ENCODE measurements at regions not wholly inside any gene's neighbourhood (a gene's known extent, or its start where the extent isn't known, plus 50 kb on each side); places are given as distances from the start of the nearest gene placed in this dataset.

- no peak for DNase-seq (ENCODE audit: low read depth in 3 of 3)
These were observed 58.1 kb downstream of the TUSC7 start for GRCh38 chr3:116767726-116768125.

- peak in 1 of 3 experiments; percentile 53 for DNase-seq (ENCODE audit: low read depth in 3 of 3)
These were observed 61.4 kb downstream of the TUSC7 start for GRCh38 chr3:116770815-116771450.

GRCh38 chr3:116776880-116777785 lies 67.6 kb downstream of the TUSC7 start:
- DNase-seq (ENCODE audit: low read depth in 3 of 3), result no peak

GRCh38 chr3:116785226-116785625 lies 75.6 kb downstream of the TUSC7 start:
- DNase-seq (ENCODE audit: low read depth in 3 of 3), result no peak

- no peak for DNase-seq (ENCODE audit: low read depth in 3 of 3)
These were observed 93.1 kb downstream of the TUSC7 start for GRCh38 chr3:116802651-116803050.

GRCh38 chr3:116806351-116806750 lies 96.8 kb downstream of the TUSC7 start:
- DNase-seq (ENCODE audit: low read depth in 3 of 3), result no peak

- DNase-seq (ENCODE audit: low read depth in 3 of 3), result no peak
These were observed 99.1 kb downstream of the TUSC7 start for GRCh38 chr3:116808725-116809124.

- no peak for DNase-seq (ENCODE audit: low read depth in 3 of 3)
These were observed 99.6 kb downstream of the TUSC7 start for GRCh38 chr3:116809208-116809607.

GRCh38 chr3:116811754-116812153 lies 102.2 kb downstream of the TUSC7 start:
- no peak for DNase-seq (ENCODE audit: low read depth in 3 of 3)

- DNase-seq (ENCODE audit: low read depth in 3 of 3), result no peak
These were observed 103.4 kb downstream of the TUSC7 start for GRCh38 chr3:116812949-116813348.

GRCh38 chr3:116815321-116815720 lies 105.7 kb downstream of the TUSC7 start:
- DNase-seq (ENCODE audit: low read depth in 3 of 3), result no peak

GRCh38 chr3:116815831-116816588 lies 106.4 kb downstream of the TUSC7 start:
- no peak for DNase-seq (ENCODE audit: low read depth in 3 of 3)

GRCh38 chr3:116821371-116821770 lies 111.8 kb downstream of the TUSC7 start:
- DNase-seq (ENCODE audit: low read depth in 3 of 3), result no peak

- DNase-seq (ENCODE audit: low read depth in 3 of 3), result no peak
These were observed 114.6 kb downstream of the TUSC7 start for GRCh38 chr3:116824208-116824607.

GRCh38 chr3:116833202-116833601 lies 123.6 kb downstream of the TUSC7 start:
- DNase-seq (ENCODE audit: low read depth in 3 of 3), result no peak

GRCh38 chr3:116834816-116835215 lies 125.2 kb downstream of the TUSC7 start:
- no peak for DNase-seq (ENCODE audit: low read depth in 3 of 3)

GRCh38 chr3:116835658-116836057 lies 126.1 kb downstream of the TUSC7 start:
- DNase-seq (ENCODE audit: low read depth in 3 of 3), result no peak

- no peak for DNase-seq (ENCODE audit: low read depth in 3 of 3)
These were observed 126.7 kb downstream of the TUSC7 start for GRCh38 chr3:116836286-116836685.

GRCh38 chr3:116837483-116837882 lies 127.9 kb downstream of the TUSC7 start:
- no peak for DNase-seq (ENCODE audit: low read depth in 3 of 3)

GRCh38 chr3:116841003-116841735 lies 131.6 kb downstream of the TUSC7 start:
- no peak for DNase-seq (ENCODE audit: low read depth in 3 of 3)

- no peak for DNase-seq (ENCODE audit: low read depth in 3 of 3)
These were observed 132.8 kb downstream of the TUSC7 start for GRCh38 chr3:116842254-116842957.
